ENCODE measurements at regions not wholly inside any gene's neighbourhood (a gene's known extent, or its start where the extent isn't known, plus 50 kb on each side); places are given as distances from the start of the nearest gene placed in this dataset.

DNA sequence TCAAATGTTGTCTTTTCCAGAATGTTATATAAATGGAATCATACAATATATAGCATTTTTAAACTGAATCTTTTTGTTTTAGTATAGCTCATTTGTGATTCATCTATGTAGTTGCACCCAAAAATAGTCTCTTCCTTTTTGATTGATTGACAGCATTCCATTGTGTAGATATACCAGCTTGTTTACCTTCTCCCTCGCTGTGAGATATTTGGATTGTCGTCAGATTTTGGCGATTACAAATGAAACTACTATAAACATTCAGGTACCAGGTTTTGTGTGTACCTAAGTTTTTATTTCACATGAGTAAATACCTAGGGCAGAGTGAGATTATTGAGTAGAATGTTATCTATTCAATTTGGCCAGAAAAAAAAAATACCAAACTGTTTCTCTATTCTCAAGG lies 584.7 kb upstream of the SORCS1 start (continued):
- TF ChIP-seq, protein P1, sequence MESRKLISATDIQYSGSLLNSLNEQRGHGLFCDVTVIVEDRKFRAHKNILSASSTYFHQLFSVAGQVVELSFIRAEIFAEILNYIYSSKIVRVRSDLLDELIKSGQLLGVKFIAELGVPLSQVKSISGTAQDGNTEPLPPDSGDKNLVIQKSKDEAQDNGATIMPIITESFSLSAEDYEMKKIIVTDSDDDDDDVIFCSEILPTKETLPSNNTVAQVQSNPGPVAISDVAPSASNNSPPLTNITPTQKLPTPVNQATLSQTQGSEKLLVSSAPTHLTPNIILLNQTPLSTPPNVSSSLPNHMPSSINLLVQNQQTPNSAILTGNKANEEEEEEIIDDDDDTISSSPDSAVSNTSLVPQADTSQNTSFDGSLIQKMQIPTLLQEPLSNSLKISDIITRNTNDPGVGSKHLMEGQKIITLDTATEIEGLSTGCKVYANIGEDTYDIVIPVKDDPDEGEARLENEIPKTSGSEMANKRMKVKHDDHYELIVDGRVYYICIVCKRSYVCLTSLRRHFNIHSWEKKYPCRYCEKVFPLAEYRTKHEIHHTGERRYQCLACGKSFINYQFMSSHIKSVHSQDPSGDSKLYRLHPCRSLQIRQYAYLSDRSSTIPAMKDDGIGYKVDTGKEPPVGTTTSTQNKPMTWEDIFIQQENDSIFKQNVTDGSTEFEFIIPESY (IDR thresholded peaks at IDR 0.05; ENCODE audit: extremely low read depth, insufficient replicate concordance, low read length): no peak
- TF ChIP-seq EGR1 (IDR thresholded peaks at IDR 0.05; ENCODE audit: low read depth) (no peak), FOSL1 (IDR thresholded peaks at IDR 0.05; ENCODE audit: low read depth) (no peak), POLR2AphosphoS5 (IDR thresholded peaks at IDR 0.05; ENCODE audit: low read depth, low read length) (no peak), ZNF274 (IDR thresholded peaks at IDR 0.05; ENCODE audit: low read depth, low read length) (no peak), TCF7L2 (IDR thresholded peaks at IDR 0.05; ENCODE audit: borderline replicate concordance, extremely low read depth, insufficient read depth, insufficient read length) (no peak)
- TF ChIP-seq, protein P2, sequence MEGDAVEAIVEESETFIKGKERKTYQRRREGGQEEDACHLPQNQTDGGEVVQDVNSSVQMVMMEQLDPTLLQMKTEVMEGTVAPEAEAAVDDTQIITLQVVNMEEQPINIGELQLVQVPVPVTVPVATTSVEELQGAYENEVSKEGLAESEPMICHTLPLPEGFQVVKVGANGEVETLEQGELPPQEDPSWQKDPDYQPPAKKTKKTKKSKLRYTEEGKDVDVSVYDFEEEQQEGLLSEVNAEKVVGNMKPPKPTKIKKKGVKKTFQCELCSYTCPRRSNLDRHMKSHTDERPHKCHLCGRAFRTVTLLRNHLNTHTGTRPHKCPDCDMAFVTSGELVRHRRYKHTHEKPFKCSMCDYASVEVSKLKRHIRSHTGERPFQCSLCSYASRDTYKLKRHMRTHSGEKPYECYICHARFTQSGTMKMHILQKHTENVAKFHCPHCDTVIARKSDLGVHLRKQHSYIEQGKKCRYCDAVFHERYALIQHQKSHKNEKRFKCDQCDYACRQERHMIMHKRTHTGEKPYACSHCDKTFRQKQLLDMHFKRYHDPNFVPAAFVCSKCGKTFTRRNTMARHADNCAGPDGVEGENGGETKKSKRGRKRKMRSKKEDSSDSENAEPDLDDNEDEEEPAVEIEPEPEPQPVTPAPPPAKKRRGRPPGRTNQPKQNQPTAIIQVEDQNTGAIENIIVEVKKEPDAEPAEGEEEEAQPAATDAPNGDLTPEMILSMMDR (IDR thresholded peaks at IDR 0.05 in 2 of 3, conservative IDR thresholded peaks at IDR 0.05 in 1 of 3; ENCODE audit: borderline replicate concordance in 1 of 3, insufficient read depth in 1 of 3, low read depth in 2 of 3, low read length in 2 of 3): no peak

DNA sequence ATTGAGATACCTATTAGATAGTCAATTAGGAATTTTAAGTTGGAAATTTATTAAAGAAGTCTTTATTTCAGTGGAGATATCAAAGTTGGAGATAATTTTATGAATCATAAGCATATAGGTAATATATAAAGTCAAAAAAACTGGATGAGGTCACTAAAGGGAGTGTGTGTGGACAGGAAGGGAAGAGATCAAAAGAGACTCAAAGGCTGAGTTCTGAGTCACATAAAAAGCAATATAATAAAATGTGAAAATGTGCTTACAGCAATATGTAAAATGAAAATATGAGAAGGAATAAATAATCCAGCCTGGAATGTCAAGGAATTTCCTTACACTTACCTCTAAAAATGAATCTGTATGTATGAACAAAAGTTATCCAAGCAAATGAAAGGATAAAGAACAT lies 583.3 kb upstream of the SORCS1 start:
- H3K27ac ChIP-seq (ENCODE audit: low read depth, low read length): no peak overlapping the region
- H3K9ac ChIP-seq (ENCODE audit: low read length): no peak overlapping the region
- H4K20me1 ChIP-seq (ENCODE audit: insufficient read depth): no peaks in the 10 kb centered on the region
- intact Hi-C loops (cut with micrococcal nuclease): no loop called here
- no peaks in the 10 kb centered on the region for H3K27me3 ChIP-seq (ENCODE audit: insufficient read depth, low read length)
- ChIA-PET POLR2A (no interaction called here), RAD21 (ENCODE audit: low non-redundant PET in 1 of 2, low total read pairs in 2 of 2, uncharacterized antibody in 2 of 2, unreplicated experiment in 2 of 2) (no interaction called here), CTCF (no interaction called here)
- DNase-seq (ENCODE audit: low read depth, low spot score) (no peak), ATAC-seq (no peak)
- no peaks in the 10 kb centered on the region for H3K79me2 ChIP-seq (ENCODE audit: insufficient read depth, low read length)
- BruUV-seq (replicated peaks): no TSS peak
- peaks cover 25 to 26% of the 10 kb centered on the region in 2 experiments; a peak in 3 of 4 replicates for H3K9me3 ChIP-seq (ENCODE audit: control insufficient read depth in 1 of 2, insufficient read depth in 1 of 2, low read depth in 1 of 2, low read length in 2 of 2)
- no peak overlapping the region for H3K4me2 ChIP-seq (ENCODE audit: low read length)
- no peaks in the 10 kb centered on the region for H3K4me1 ChIP-seq (ENCODE audit: control insufficient read depth in 1 of 2, insufficient read depth in 2 of 2, low read length in 2 of 2)
- no peak overlapping the region for H3K4me3 ChIP-seq (replicated peaks in 1 of 2; ENCODE audit: low read depth in 1 of 2, low read length in 2 of 2)
- no peak overlapping the region for H2AFZ ChIP-seq (ENCODE audit: low read depth, low read length, poor library complexity, severe bottlenecking)
- no peaks in the 10 kb centered on the region for H3K9me2 ChIP-seq (ENCODE audit: insufficient read depth)
- H3K36me3 ChIP-seq (ENCODE audit: control insufficient read depth in 1 of 2, insufficient read depth in 2 of 2, low read length in 2 of 2): no peaks in the 10 kb centered on the region
- TF ChIP-seq TCF7L2 (IDR thresholded peaks at IDR 0.05; ENCODE audit: borderline replicate concordance, extremely low read depth, insufficient read depth, insufficient read length) (no peak), POLR2A (IDR thresholded peaks at IDR 0.05; ENCODE audit: borderline replicate concordance, extremely low read depth, insufficient read depth, insufficient read length) (no peak), SIN3A (IDR thresholded peaks at IDR 0.05; ENCODE audit: low read depth) (no peak), ZFX (IDR thresholded peaks at IDR 0.05) (no peak), EZH2phosphoT487 (IDR thresholded peaks at IDR 0.05; ENCODE audit: borderline replicate concordance) (no peak), POLR2AphosphoS5 (IDR thresholded peaks at IDR 0.05; ENCODE audit: low read depth, low read length) (no peak), JUND (IDR thresholded peaks at IDR 0.05) (no peak), SP1 (IDR thresholded peaks at IDR 0.05; ENCODE audit: low read depth) (no peak)
- TF ChIP-seq, protein P2 (IDR thresholded peaks at IDR 0.05 in 2 of 3, conservative IDR thresholded peaks at IDR 0.05 in 1 of 3; ENCODE audit: borderline replicate concordance in 1 of 3, insufficient read depth in 1 of 3, low read depth in 2 of 3, low read length in 2 of 3): no peak

Data from HCT116 (cell line).